Peyer's patch (tissue), 4 donors: ENCODE measurements at regions not wholly inside any gene's neighbourhood (a gene's known extent, or its start where the extent isn't known, plus 50 kb on each side); places are given as distances from the start of the nearest gene placed in this dataset.

Source experiments
- DNase-seq, 3 donors: peaks; one replicate each; pipeline ENCODE4 v3.0.0-alpha.2; 2017 to 2019
- H3K27ac ChIP-seq, 4 donors: fragments of 200-600 bp; sonication (generic); one replicate each; pipeline ENCODE4 v1.5.1; 2016 to 2019
- H3K27me3 ChIP-seq, 2 donors: fragments of 200-600 bp; sonication (generic); one replicate each; pipeline ENCODE4 v1.5.1; 2019
- H3K36me3 ChIP-seq, 3 donors: fragments of 200-600 bp; sonication (generic); one replicate each; pipeline ENCODE4 v1.5.1; 2016 to 2019
- H3K4me1 ChIP-seq, 4 donors: fragments of 200-600 bp; sonication (generic); one replicate each; pipeline ENCODE4 v1.5.1; 2016 to 2019
- H3K4me3 ChIP-seq, 4 donors: fragments of 200-600 bp; sonication (generic); 1 replicate in 3 of 4; 2 replicates in 1 of 4; pipeline ENCODE4 v1.5.1; 2016 to 2019; ENCODE audit warnings: mild to moderate bottlenecking in 1 of 4
- H3K9me3 ChIP-seq, 4 donors: fragments of 200-600 bp; sonication (generic); one replicate each; pipeline ENCODE4 v1.5.1; 2016 to 2019; ENCODE audit warnings: mild to moderate bottlenecking in 1 of 4
- CTCF ChIP-seq, 6 experiments: fragments of 450-650 bp in 4 of 6; fragments of 200-600 bp in 2 of 6; sonication (generic) in 1 of 6; IDR thresholded peaks; one replicate each; pipeline ENCODE4 v1.5.1; 2017 to 2019; ENCODE audit warnings: antibody characterized with exemption in 6 of 6, mild to moderate bottlenecking in 3 of 6, moderate library complexity in 1 of 6
- POLR2A ChIP-seq, 2 donors: fragments of 450-650 bp; IDR thresholded peaks; one replicate each; pipeline ENCODE4 v1.5.1; 2017; ENCODE audit warnings: antibody characterized with exemption in 2 of 2, mild to moderate bottlenecking in 2 of 2, moderate library complexity in 2 of 2

- TF ChIP-seq POLR2A (IDR thresholded peaks at IDR 0.05): no peak
- no peak for TF ChIP-seq CTCF (IDR thresholded peaks at IDR 0.05)
- no peak for DNase-seq
- H3K36me3 ChIP-seq: no peaks in the 10 kb centered on the region
- no peaks in the 10 kb centered on the region for H3K9me3 ChIP-seq
- H3K27me3 ChIP-seq: no peaks in the 10 kb centered on the region
- no peak overlapping the region for H3K27ac ChIP-seq
- H3K4me1 ChIP-seq: no peaks in the 10 kb centered on the region
- H3K4me3 ChIP-seq: no peak overlapping the region
Measured at GRCh38 chr13:30081331-30081730, 226.0 kb downstream of the KATNAL1 start.

GRCh38 chr13:30079501-30079900, 227.8 kb downstream of the KATNAL1 start:
- DNase-seq: no peak
- H3K4me1 ChIP-seq: no peaks in the 10 kb centered on the region
- H3K9me3 ChIP-seq: no peaks in the 10 kb centered on the region
- no peaks in the 10 kb centered on the region for H3K27me3 ChIP-seq
- H3K36me3 ChIP-seq: no peaks in the 10 kb centered on the region
- H3K4me3 ChIP-seq: no peak overlapping the region
- no peak overlapping the region for H3K27ac ChIP-seq
- TF ChIP-seq POLR2A (IDR thresholded peaks at IDR 0.05): no peak
- no peak for TF ChIP-seq CTCF (IDR thresholded peaks at IDR 0.05)

- H3K27me3 ChIP-seq: no peaks in the 10 kb centered on the region
- no peaks in the 10 kb centered on the region for H3K9me3 ChIP-seq
Measured at GRCh38 chr13:30078059-30078458, 227.6 kb upstream of the UBL3 start.

GRCh38 chr13:30077240-30077735, 226.9 kb upstream of the UBL3 start:
- TF ChIP-seq POLR2A (IDR thresholded peaks at IDR 0.05): no peak
- TF ChIP-seq CTCF (IDR thresholded peaks at IDR 0.05): no peak
- H3K27me3 ChIP-seq: no peaks in the 10 kb centered on the region
- H3K36me3 ChIP-seq: no peaks in the 10 kb centered on the region
- H3K9me3 ChIP-seq: no peaks in the 10 kb centered on the region
- H3K4me3 ChIP-seq: no peak overlapping the region
- no peak for DNase-seq
- no peaks in the 10 kb centered on the region for H3K4me1 ChIP-seq
- H3K27ac ChIP-seq: no peak overlapping the region

More at GRCh38 chr13:30078059-30078458, 227.6 kb upstream of the UBL3 start:
- no peak overlapping the region for H3K4me3 ChIP-seq
- no peaks in the 10 kb centered on the region for H3K4me1 ChIP-seq
- H3K36me3 ChIP-seq: no peaks in the 10 kb centered on the region
- DNase-seq: no peak
- TF ChIP-seq CTCF (IDR thresholded peaks at IDR 0.05) (no peak), POLR2A (IDR thresholded peaks at IDR 0.05) (no peak)
- no peak overlapping the region for H3K27ac ChIP-seq

- DNase-seq: no peak
- no peak for TF ChIP-seq POLR2A (IDR thresholded peaks at IDR 0.05)
- no peak for TF ChIP-seq CTCF (IDR thresholded peaks at IDR 0.05)
- no peak overlapping the region for H3K27ac ChIP-seq
- no peaks in the 10 kb centered on the region for H3K27me3 ChIP-seq
- H3K9me3 ChIP-seq: no peaks in the 10 kb centered on the region
- H3K36me3 ChIP-seq: no peaks in the 10 kb centered on the region
- no peaks in the 10 kb centered on the region for H3K4me1 ChIP-seq
- no peak overlapping the region for H3K4me3 ChIP-seq
Measured at GRCh38 chr13:30074955-30075614, 224.7 kb upstream of the UBL3 start.
